LNCaP clone FGC (cell line): ENCODE measurements at regions not wholly inside any gene's neighbourhood (a gene's known extent, or its start where the extent isn't known, plus 50 kb on each side); places are given as distances from the start of the nearest gene placed in this dataset.

Experiments
- DNase-seq: peaks from one replicate; pipeline ENCODE4 v3.0.0-alpha.2; 2011; ENCODE audit warnings: low read depth
- H3K4me3 ChIP-seq: 2 replicates; pipeline ENCODE4 v1.5.1; 2011; ENCODE audit warnings: mild to moderate bottlenecking, low read depth, low read length, control low read depth
- TF ChIP-seq, protein P1 (sequence below): IDR thresholded peaks from 2 replicates; pipeline ENCODE4 v1.5.1; 2012; ENCODE audit warnings: mild to moderate bottlenecking; ENCODE audit not compliant: control insufficient read depth, insufficient read depth; ENCODE audit errors: extremely low read depth

DNA sequence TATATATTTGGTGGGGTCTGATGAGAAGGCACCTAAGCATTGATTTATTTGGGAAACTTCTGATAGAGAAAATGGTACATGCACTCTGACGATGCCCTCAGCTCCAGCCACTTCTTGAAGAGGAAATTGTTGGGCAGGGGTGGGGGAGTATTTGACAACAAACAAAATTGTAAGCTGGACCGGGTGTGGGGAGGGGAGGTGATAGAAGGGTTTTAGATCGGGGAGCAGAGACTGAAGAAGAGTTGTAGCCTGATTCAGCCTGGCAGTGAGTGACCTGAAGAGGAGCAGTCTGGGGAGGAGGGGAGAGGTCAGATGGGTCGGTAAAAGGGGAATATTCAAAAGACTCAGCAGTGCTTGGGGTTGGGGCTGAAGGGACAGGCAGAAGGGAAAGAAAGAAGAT lies 2284.7 kb downstream of the TP53TG3F start:
- TF ChIP-seq, protein P1, sequence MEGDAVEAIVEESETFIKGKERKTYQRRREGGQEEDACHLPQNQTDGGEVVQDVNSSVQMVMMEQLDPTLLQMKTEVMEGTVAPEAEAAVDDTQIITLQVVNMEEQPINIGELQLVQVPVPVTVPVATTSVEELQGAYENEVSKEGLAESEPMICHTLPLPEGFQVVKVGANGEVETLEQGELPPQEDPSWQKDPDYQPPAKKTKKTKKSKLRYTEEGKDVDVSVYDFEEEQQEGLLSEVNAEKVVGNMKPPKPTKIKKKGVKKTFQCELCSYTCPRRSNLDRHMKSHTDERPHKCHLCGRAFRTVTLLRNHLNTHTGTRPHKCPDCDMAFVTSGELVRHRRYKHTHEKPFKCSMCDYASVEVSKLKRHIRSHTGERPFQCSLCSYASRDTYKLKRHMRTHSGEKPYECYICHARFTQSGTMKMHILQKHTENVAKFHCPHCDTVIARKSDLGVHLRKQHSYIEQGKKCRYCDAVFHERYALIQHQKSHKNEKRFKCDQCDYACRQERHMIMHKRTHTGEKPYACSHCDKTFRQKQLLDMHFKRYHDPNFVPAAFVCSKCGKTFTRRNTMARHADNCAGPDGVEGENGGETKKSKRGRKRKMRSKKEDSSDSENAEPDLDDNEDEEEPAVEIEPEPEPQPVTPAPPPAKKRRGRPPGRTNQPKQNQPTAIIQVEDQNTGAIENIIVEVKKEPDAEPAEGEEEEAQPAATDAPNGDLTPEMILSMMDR: no peak
- no peak for DNase-seq

DNA sequence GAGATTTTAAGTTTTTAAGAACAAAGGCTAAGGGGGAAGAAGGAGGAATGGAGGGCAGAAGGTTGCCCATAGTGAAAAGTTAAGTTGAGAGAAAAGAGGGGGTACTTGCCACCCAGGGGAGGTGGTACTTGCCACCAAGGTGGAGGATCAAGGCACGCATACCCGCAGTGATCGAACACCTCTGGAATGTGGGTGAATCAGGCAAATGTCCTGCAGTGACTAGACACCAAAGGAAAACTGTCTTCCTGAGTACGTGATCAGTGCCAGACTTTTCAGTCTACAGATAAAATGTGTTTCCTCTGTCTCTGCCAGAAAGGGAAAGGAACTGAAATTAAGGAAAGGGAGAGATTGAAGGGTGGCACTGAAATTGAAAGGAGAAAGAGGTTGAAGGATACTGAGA lies 2285.3 kb downstream of the TP53TG3F start:
- H3K4me3 ChIP-seq: no peak overlapping the region
- DNase-seq: no peak
- TF ChIP-seq, protein P1: no peak

More for the DNA sequence above, 2284.7 kb downstream of the TP53TG3F start:
- no peak overlapping the region for H3K4me3 ChIP-seq

DNA sequence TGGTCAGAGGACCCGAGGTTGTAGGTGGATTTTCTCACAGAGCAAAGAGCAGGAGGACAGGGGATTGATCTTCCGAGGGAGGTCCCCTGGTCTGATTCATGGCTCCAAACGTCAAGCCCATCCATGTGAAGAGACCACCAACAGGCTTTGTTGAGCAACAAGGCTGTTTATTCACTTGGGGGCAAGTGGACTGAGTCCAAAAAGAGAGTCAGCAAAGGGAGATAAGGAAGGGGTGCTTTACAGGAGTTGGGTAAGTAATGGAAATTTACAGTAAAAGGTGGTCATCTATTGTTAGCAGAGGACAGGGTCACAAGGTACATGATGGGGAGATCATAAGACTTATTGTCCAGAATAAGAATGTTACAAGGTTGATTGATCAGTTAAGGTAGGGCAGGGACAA lies 2285.8 kb downstream of the TP53TG3F start:
- no peak for DNase-seq
- TF ChIP-seq, protein P1: no peak
- H3K4me3 ChIP-seq: no peak overlapping the region

DNA sequence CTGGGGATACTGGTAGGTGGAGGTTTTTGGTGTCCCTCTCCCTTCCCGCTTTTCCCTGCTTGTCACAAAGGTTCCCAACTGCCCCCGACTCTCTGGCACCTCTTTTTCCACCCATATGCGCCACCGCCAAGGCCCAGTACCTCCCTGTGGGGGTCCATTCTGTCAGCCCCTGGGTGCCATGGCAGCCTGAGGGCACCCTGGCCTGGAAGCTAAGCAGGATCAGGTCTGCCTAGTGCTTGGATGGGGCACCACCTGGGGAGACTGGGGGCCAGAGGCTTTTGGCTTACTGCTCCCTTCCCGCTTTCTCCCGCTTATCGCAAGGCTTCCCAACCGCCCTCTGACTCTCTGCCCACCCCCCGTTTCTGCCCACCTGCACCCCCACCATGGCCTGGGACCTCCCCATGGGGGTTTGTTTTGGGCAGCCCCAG lies 2286.4 kb downstream of the TP53TG3F start:
- TF ChIP-seq, protein P1: no peak
- H3K4me3 ChIP-seq: no peak overlapping the region
- DNase-seq: no peak

DNA sequence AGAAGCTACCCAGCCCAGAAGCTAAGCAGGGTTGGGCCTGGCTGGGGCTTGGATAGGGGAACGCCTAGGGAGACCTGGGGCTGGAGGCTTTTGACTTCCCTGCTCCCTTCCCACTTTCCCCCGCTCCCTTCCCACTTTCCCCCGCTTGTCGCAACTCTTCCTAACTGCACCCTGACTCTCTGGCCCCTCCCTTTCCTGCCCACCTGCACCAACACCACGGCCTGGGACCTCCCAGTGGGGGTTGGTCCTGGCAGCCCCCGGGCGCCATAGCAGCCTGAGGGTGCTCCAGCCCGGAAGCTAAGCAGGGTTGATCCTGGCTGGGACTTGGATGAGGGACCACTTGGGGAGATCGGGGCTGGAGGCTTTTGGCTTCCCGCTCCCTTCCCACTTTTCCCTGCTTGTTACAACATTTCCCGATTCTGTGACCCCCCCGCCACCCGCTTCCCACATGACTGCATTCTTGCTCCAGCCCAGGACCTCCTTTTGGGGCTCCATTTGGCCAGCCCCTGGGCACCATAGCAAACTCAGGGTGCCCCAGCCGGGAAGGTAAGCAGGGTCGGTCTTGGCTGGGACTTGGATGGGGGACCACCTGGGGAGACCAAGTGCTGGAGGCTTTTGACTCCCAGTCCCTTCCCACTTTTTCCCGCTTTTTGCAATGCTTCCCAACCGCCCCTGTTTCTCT lies 2287.0 kb downstream of the TP53TG3F start:
- no peak for DNase-seq
- TF ChIP-seq, protein P1: no peak

DNA sequence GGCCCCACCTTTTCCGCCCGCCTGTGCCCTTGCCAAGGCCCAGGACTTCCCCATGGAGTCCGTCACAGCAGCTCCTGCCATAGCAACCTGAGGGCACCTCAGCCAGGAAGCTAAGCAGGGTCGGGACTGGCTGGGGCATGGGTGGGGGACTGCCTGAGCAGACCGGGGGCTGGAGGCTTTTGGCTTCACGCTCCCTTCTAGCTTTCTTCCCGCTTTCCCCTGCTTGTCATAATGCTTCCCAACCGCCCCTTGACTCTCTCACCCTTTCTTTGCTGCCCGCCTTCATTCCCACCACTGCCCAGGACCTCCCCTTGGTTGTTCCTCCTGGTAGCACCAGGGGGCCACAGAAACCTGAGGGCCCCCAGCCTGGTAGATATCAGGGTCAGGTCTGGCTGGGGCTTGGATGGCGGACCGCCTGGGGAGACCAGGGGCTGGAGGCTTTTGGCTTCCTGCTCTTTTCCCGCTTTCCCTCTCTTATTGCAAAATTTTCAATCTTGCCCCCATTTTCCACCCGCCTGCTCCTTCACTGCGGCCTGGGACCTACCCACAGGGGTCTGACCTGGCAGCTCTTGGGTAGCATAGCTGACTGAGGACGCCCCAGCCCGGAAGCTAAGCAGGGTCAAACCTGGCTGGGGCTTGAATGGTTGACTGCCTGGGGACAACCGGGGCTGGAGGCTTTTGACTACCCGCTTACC lies 2287.7 kb downstream of the TP53TG3F start:
- H3K4me3 ChIP-seq: no peak overlapping the region
- DNase-seq: no peak
- TF ChIP-seq, protein P1: no peak

More for the DNA sequence above, 2287.0 kb downstream of the TP53TG3F start:
- no peak overlapping the region for H3K4me3 ChIP-seq
